ENCODE measurements at regions not wholly inside any gene's neighbourhood (a gene's known extent, or its start where the extent isn't known, plus 50 kb on each side); places are given as distances from the start of the nearest gene placed in this dataset.

DNA sequence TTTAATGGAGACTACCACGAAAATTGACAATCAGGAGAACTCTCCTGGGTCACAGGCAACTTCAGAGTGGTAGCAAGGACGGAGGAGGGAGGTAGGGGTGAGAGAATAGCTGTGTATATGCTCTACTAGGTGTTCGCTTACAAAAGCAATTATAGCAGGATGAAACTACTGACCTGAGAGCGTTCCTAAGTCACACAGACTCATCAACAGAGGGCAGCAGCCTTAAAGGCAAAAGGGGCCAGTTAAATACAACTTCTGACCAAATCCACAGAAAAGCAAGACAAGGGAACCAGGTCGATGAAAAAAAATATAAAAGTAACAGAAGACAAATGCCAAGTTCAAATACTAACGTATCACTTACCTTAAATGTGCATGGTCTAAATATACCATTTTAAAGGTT is 894.6 kb downstream of the PLOD2 start:
- H3K9me3 ChIP-seq = no peaks in the 10 kb centered on the region
- no peak overlapping the region for H3K4me3 ChIP-seq
- no peaks in the 10 kb centered on the region for H3K4me1 ChIP-seq (ENCODE audit: control insufficient read depth in 1 of 2, low read depth in 2 of 2)
- H3K27ac ChIP-seq = no peak overlapping the region
- TF ChIP-seq, protein P1, sequence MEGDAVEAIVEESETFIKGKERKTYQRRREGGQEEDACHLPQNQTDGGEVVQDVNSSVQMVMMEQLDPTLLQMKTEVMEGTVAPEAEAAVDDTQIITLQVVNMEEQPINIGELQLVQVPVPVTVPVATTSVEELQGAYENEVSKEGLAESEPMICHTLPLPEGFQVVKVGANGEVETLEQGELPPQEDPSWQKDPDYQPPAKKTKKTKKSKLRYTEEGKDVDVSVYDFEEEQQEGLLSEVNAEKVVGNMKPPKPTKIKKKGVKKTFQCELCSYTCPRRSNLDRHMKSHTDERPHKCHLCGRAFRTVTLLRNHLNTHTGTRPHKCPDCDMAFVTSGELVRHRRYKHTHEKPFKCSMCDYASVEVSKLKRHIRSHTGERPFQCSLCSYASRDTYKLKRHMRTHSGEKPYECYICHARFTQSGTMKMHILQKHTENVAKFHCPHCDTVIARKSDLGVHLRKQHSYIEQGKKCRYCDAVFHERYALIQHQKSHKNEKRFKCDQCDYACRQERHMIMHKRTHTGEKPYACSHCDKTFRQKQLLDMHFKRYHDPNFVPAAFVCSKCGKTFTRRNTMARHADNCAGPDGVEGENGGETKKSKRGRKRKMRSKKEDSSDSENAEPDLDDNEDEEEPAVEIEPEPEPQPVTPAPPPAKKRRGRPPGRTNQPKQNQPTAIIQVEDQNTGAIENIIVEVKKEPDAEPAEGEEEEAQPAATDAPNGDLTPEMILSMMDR (IDR thresholded peaks at IDR 0.05) = no peak
- no peaks in the 10 kb centered on the region for H3K36me3 ChIP-seq
- no peaks in the 10 kb centered on the region for H3K27me3 ChIP-seq (replicated peaks; ENCODE audit: insufficient read depth)
- ATAC-seq (ENCODE audit: insufficient number of reproducible peaks, low FRiP score, low read depth) (no peak), DNase-seq (ENCODE audit: low spot score) (no peak)

DNA sequence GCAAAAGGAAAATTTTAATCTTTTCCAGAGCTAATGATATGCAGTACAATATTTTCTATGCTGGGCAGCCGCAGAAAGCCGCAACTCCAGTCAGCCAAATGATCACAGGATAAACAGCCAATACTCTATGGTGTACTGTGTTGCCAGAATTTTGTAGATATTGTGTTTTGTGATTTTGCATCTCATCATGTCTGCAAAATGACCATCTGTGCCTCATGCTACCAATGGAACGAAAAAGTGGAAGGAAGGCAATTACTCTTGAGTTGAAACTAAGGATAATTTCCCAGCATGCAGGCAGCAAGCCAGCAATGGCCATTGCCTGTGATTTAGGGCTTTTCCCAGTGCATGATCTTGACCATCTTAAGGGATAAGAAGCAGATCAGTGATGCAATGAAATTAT is 891.9 kb downstream of the PLOD2 start:
- no peak for DNase-seq (ENCODE audit: low spot score)
- Histone ChIP-seq H3K27me3 (replicated peaks; ENCODE audit: insufficient read depth) (no peaks in the 10 kb centered on the region), H3K4me3 (no peak overlapping the region), H3K36me3 (no peaks in the 10 kb centered on the region), H3K27ac (no peak overlapping the region), H3K4me1 (ENCODE audit: control insufficient read depth in 1 of 2, low read depth in 2 of 2) (no peaks in the 10 kb centered on the region), H3K9me3 (no peaks in the 10 kb centered on the region)
- ATAC-seq (ENCODE audit: insufficient number of reproducible peaks, low FRiP score, low read depth) = no peak
- TF ChIP-seq, protein P1 (IDR thresholded peaks at IDR 0.05) = no peak

DNA sequence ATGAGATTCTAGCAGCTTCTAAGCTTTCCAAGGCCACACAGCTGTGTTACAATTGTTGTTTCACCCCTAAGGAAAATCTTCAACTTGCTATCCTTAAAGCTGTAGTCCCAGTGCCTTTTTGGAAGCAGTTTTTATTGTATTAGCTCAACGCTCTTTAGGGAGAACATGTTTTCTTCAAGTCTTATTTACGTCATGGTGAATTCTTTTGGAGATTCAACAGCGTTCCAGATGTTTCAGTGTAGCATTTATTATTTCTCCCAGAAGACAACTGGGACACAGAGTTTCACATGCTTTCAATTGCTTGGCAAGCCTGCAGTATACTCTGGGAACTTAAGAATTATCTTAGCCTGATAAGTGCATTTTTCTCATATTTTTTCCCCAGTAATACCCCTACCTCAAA is 888.3 kb downstream of the PLOD2 start:
- ATAC-seq (ENCODE audit: insufficient number of reproducible peaks, low FRiP score, low read depth) (no peak), DNase-seq (ENCODE audit: low spot score) (no peak)
- TF ChIP-seq, protein P1 (IDR thresholded peaks at IDR 0.05) = no peak

DNA sequence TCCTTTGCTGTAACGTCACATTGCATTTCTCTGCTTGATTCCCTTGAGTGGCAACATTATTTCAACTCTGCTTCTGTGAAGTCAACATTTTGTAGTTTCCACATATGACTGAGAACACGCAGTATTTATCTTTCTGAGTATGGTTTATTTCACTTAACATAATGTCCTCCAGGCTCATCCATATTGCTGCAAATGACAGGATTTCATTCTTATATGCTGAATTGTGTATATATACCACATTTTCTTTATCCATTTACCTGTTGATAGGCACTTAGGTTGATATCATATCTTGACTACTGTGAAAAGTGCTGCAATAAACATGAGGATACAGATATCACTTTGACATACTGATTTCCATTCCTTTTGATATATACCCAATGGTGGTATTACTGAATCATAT is 878.5 kb downstream of the PLOD2 start:
- no peaks in the 10 kb centered on the region for H3K27me3 ChIP-seq (replicated peaks; ENCODE audit: insufficient read depth)
- H3K9me3 ChIP-seq = no peaks in the 10 kb centered on the region
- H3K27ac ChIP-seq = no peak overlapping the region
- DNase-seq (ENCODE audit: low spot score) = no peak
- TF ChIP-seq, protein P1 (IDR thresholded peaks at IDR 0.05) = no peak
- no peaks in the 10 kb centered on the region for H3K36me3 ChIP-seq
- H3K4me1 ChIP-seq (ENCODE audit: control insufficient read depth in 1 of 2, low read depth in 2 of 2) = no peaks in the 10 kb centered on the region
- no peak for ATAC-seq (ENCODE audit: insufficient number of reproducible peaks, low FRiP score, low read depth)
- H3K4me3 ChIP-seq = no peak overlapping the region

More for the DNA sequence above, 888.3 kb downstream of the PLOD2 start:
- no peaks in the 10 kb centered on the region for H3K36me3 ChIP-seq
- H3K27me3 ChIP-seq (replicated peaks; ENCODE audit: insufficient read depth) = no peaks in the 10 kb centered on the region
- H3K9me3 ChIP-seq = no peaks in the 10 kb centered on the region
- no peak overlapping the region for H3K4me3 ChIP-seq
- H3K27ac ChIP-seq = no peak overlapping the region
- no peaks in the 10 kb centered on the region for H3K4me1 ChIP-seq (ENCODE audit: control insufficient read depth in 1 of 2, low read depth in 2 of 2)

DNA sequence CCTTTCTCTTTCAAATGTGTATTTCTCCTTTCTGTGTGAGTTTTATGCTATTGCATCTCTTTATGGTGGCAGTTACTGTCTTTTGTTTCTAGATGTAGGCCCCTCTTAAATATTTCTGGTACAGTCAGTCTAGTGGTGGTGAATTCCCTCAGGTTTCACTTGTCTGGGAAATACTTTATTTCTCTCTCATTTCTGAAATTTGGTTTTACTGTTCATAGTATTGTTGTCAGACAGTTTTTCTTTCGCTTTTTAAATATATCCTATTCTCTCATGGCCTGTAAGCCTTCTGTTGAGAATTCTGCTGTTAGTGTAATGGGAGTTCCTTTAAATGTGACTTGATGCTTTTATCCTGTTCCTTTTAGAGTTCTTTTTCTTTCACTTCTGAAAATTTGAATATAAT is 874.0 kb downstream of the PLOD2 start:
- Histone ChIP-seq H3K36me3 (no peaks in the 10 kb centered on the region), H3K4me3 (no peak overlapping the region), H3K9me3 (no peaks in the 10 kb centered on the region), H3K4me1 (ENCODE audit: control insufficient read depth in 1 of 2, low read depth in 2 of 2) (no peaks in the 10 kb centered on the region), H3K27ac (no peak overlapping the region), H3K27me3 (replicated peaks; ENCODE audit: insufficient read depth) (no peaks in the 10 kb centered on the region)
- no peak for ATAC-seq (ENCODE audit: insufficient number of reproducible peaks, low FRiP score, low read depth)
- no peak for DNase-seq (ENCODE audit: low spot score)
- TF ChIP-seq, protein P1 (IDR thresholded peaks at IDR 0.05) = no peak
